Karpas-422 (cell line): ENCODE measurements at regions not wholly inside any gene's neighbourhood (a gene's known extent, or its start where the extent isn't known, plus 50 kb on each side); places are given as distances from the start of the nearest gene placed in this dataset.

Experiments used
- DNase-seq: peaks from one replicate; pipeline ENCODE4 v3.0.0-alpha.2; 2015
- H2AFZ ChIP-seq: fragments of 200-600 bp; sonication (generic); 2 replicates; pipeline ENCODE4 v1.6.1; 2014; ENCODE audit warnings: antibody characterized with exemption, low read length, mixed read lengths
- H3K27ac ChIP-seq: fragments of 200-600 bp; sonication (generic); 2 replicates; pipeline ENCODE4 v1.5.1; 2014; ENCODE audit warnings: mild to moderate bottlenecking, low read length, moderate library complexity
- H3K27me3 ChIP-seq: fragments of 200-600 bp; sonication (generic); 2 replicates; pipeline ENCODE4 v1.6.1; 2014; ENCODE audit warnings: low read length, mixed read lengths
- H3K36me3 ChIP-seq: fragments of 200-600 bp; sonication (generic); 2 replicates; pipeline ENCODE4 v1.6.1; 2014; ENCODE audit warnings: low read length, mixed read lengths; ENCODE audit not compliant: insufficient read depth
- H3K4me1 ChIP-seq: fragments of 200-600 bp; sonication (generic); 2 replicates; pipeline ENCODE4 v1.6.1; 2014; ENCODE audit warnings: mild to moderate bottlenecking, low read length, mixed read lengths
- H3K4me2 ChIP-seq: fragments of 200-600 bp; sonication (generic); 2 replicates; pipeline ENCODE4 v1.6.1; 2014; ENCODE audit warnings: low read length, low read depth, mild to moderate bottlenecking; ENCODE audit not compliant: poor library complexity, severe bottlenecking
- H3K4me3 ChIP-seq: fragments of 200-600 bp; sonication (generic); 2 replicates; pipeline ENCODE4 v1.5.1; 2014; ENCODE audit warnings: mild to moderate bottlenecking, antibody characterized with exemption, low read length, mixed read lengths
- H3K79me2 ChIP-seq: fragments of 200-600 bp; sonication (generic); 2 replicates; pipeline ENCODE4 v1.6.1; 2014; ENCODE audit warnings: mild to moderate bottlenecking, low read length, mixed read lengths
- H3K9ac ChIP-seq: fragments of 200-600 bp; sonication (generic); 2 replicates; pipeline ENCODE4 v1.6.0; 2014; ENCODE audit warnings: low read length
- H3K9me2 ChIP-seq: fragments of 200-600 bp; sonication (generic), shearing (Covaris generic); replicated peaks from 2 replicates; pipeline ENCODE4 v1.6.0; 2014; ENCODE audit warnings: mild to moderate bottlenecking, low read length, moderate library complexity; ENCODE audit not compliant: insufficient read depth
- H3K9me3 ChIP-seq: fragments of 300-700, 200-600 bp; sonication (generic); 2 replicates; pipeline ENCODE4 v1.6.1; 2014; ENCODE audit warnings: low read length, mixed read lengths
- H4K20me1 ChIP-seq: fragments of 200-600 bp; sonication (generic); 2 replicates; pipeline ENCODE4 v1.6.1; 2014; ENCODE audit warnings: mild to moderate bottlenecking, antibody characterized with exemption, low read length, low read depth; ENCODE audit not compliant: insufficient read depth

GRCh38 chr4:19689511-19689910, 562.2 kb upstream of the SLIT2 start:
- Histone ChIP-seq H3K79me2 (no peaks in the 10 kb centered on the region), H4K20me1 (no peaks in the 10 kb centered on the region), H3K4me1 (no peaks in the 10 kb centered on the region), H2AFZ (no peak overlapping the region), H3K9me2 (no peaks in the 10 kb centered on the region), H3K4me2 (no peak overlapping the region), H3K27ac (no peak overlapping the region), H3K9ac (no peak overlapping the region), H3K4me3 (no peak overlapping the region), H3K27me3 (no peaks in the 10 kb centered on the region), H3K36me3 (no peaks in the 10 kb centered on the region), H3K9me3 (peaks cover 29% of the 10 kb centered on the region)
- no peak for DNase-seq

- no peaks in the 10 kb centered on the region for H3K79me2 ChIP-seq
- H3K36me3 ChIP-seq: no peaks in the 10 kb centered on the region
- H3K4me1 ChIP-seq: no peaks in the 10 kb centered on the region
- no peak for DNase-seq
- no peaks in the 10 kb centered on the region for H3K27me3 ChIP-seq
- H3K9me3 ChIP-seq: peaks cover 35% of the 10 kb centered on the region
- H3K9ac ChIP-seq: no peak overlapping the region
- H3K27ac ChIP-seq: no peak overlapping the region
- no peak overlapping the region for H3K4me2 ChIP-seq
- H4K20me1 ChIP-seq: no peaks in the 10 kb centered on the region
- H3K9me2 ChIP-seq: no peaks in the 10 kb centered on the region
- H2AFZ ChIP-seq: no peak overlapping the region
- no peak overlapping the region for H3K4me3 ChIP-seq
Observed at GRCh38 chr4:19686456-19686855, 565.2 kb upstream of the SLIT2 start.

- H3K9me2 ChIP-seq: no peaks in the 10 kb centered on the region
- peaks cover 26% of the 10 kb centered on the region for H3K9me3 ChIP-seq
- no peak overlapping the region for H3K9ac ChIP-seq
- no peaks in the 10 kb centered on the region for H3K79me2 ChIP-seq
- no peak overlapping the region for H2AFZ ChIP-seq
- H3K4me2 ChIP-seq: no peak overlapping the region
- no peaks in the 10 kb centered on the region for H4K20me1 ChIP-seq
- no peak for DNase-seq
- H3K27ac ChIP-seq: no peak overlapping the region
- no peaks in the 10 kb centered on the region for H3K4me1 ChIP-seq
- H3K36me3 ChIP-seq: no peaks in the 10 kb centered on the region
- no peak overlapping the region for H3K4me3 ChIP-seq
- no peaks in the 10 kb centered on the region for H3K27me3 ChIP-seq
Observed at GRCh38 chr4:19684084-19684483, 567.6 kb upstream of the SLIT2 start.

- no peaks in the 10 kb centered on the region for H3K79me2 ChIP-seq
- H3K27ac ChIP-seq: no peak overlapping the region
- no peak overlapping the region for H2AFZ ChIP-seq
- no peak overlapping the region for H3K4me2 ChIP-seq
- no peak overlapping the region for H3K9ac ChIP-seq
- no peaks in the 10 kb centered on the region for H4K20me1 ChIP-seq
- no peak overlapping the region for H3K4me3 ChIP-seq
- no peaks in the 10 kb centered on the region for H3K36me3 ChIP-seq
- no peaks in the 10 kb centered on the region for H3K27me3 ChIP-seq
- peaks cover 29% of the 10 kb centered on the region for H3K9me3 ChIP-seq
- DNase-seq: no peak
- no peaks in the 10 kb centered on the region for H3K9me2 ChIP-seq
- H3K4me1 ChIP-seq: no peaks in the 10 kb centered on the region
Observed at GRCh38 chr4:19683426-19683825, 568.3 kb upstream of the SLIT2 start.

GRCh38 chr4:19677211-19677610, 574.5 kb upstream of the SLIT2 start:
- H3K9ac ChIP-seq: no peak overlapping the region
- no peak overlapping the region for H3K4me3 ChIP-seq
- no peaks in the 10 kb centered on the region for H4K20me1 ChIP-seq
- no peak overlapping the region for H3K27ac ChIP-seq
- no peaks in the 10 kb centered on the region for H3K36me3 ChIP-seq
- DNase-seq: no peak
- no peaks in the 10 kb centered on the region for H3K4me1 ChIP-seq
- H3K9me3 ChIP-seq: peaks cover 15% of the 10 kb centered on the region
- H3K9me2 ChIP-seq: no peaks in the 10 kb centered on the region
- H3K4me2 ChIP-seq: no peak overlapping the region
- H3K79me2 ChIP-seq: no peaks in the 10 kb centered on the region
- H2AFZ ChIP-seq: no peak overlapping the region
- H3K27me3 ChIP-seq: no peaks in the 10 kb centered on the region

GRCh38 chr4:19675172-19675811, 576.4 kb upstream of the SLIT2 start:
- Histone ChIP-seq H3K9me3 (peaks cover 11% of the 10 kb centered on the region), H3K36me3 (no peaks in the 10 kb centered on the region), H3K4me1 (no peaks in the 10 kb centered on the region), H3K79me2 (no peaks in the 10 kb centered on the region), H3K4me2 (no peak overlapping the region), H2AFZ (no peak overlapping the region), H3K4me3 (no peak overlapping the region), H3K9me2 (no peaks in the 10 kb centered on the region), H3K27me3 (no peaks in the 10 kb centered on the region), H3K27ac (no peak overlapping the region), H3K9ac (no peak overlapping the region), H4K20me1 (no peaks in the 10 kb centered on the region)
- DNase-seq: no peak

- H3K4me3 ChIP-seq: no peak overlapping the region
- no peak overlapping the region for H3K9ac ChIP-seq
- H3K4me2 ChIP-seq: no peak overlapping the region
- no peak overlapping the region for H2AFZ ChIP-seq
- H3K4me1 ChIP-seq: no peaks in the 10 kb centered on the region
- no peaks in the 10 kb centered on the region for H3K36me3 ChIP-seq
- peaks cover 17% of the 10 kb centered on the region for H3K9me3 ChIP-seq
- H3K79me2 ChIP-seq: no peaks in the 10 kb centered on the region
- no peak overlapping the region for H3K27ac ChIP-seq
- H3K27me3 ChIP-seq: no peaks in the 10 kb centered on the region
- DNase-seq: no peak
- no peaks in the 10 kb centered on the region for H3K9me2 ChIP-seq
- no peaks in the 10 kb centered on the region for H4K20me1 ChIP-seq
Observed at GRCh38 chr4:19659101-19659500, 592.6 kb upstream of the SLIT2 start.

GRCh38 chr4:19657856-19658255, 593.8 kb upstream of the SLIT2 start:
- Histone ChIP-seq H3K9me2 (no peaks in the 10 kb centered on the region), H3K79me2 (no peaks in the 10 kb centered on the region), H3K36me3 (no peaks in the 10 kb centered on the region), H4K20me1 (no peaks in the 10 kb centered on the region), H2AFZ (no peak overlapping the region), H3K4me3 (no peak overlapping the region), H3K27me3 (no peaks in the 10 kb centered on the region), H3K27ac (no peak overlapping the region), H3K9me3 (peaks cover 13% of the 10 kb centered on the region), H3K4me2 (no peak overlapping the region), H3K9ac (no peak overlapping the region), H3K4me1 (no peaks in the 10 kb centered on the region)
- no peak for DNase-seq

- no peak overlapping the region for H2AFZ ChIP-seq
- H3K27me3 ChIP-seq: no peaks in the 10 kb centered on the region
- no peak overlapping the region for H3K4me2 ChIP-seq
- no peak overlapping the region for H3K4me3 ChIP-seq
- no peaks in the 10 kb centered on the region for H3K79me2 ChIP-seq
- no peak for DNase-seq
- no peaks in the 10 kb centered on the region for H3K4me1 ChIP-seq
- no peak overlapping the region for H3K27ac ChIP-seq
- H4K20me1 ChIP-seq: no peaks in the 10 kb centered on the region
- H3K9me2 ChIP-seq: no peaks in the 10 kb centered on the region
- no peak overlapping the region for H3K9ac ChIP-seq
- peaks cover 13% of the 10 kb centered on the region for H3K9me3 ChIP-seq
- no peaks in the 10 kb centered on the region for H3K36me3 ChIP-seq
Observed at GRCh38 chr4:19655666-19656065, 596.0 kb upstream of the SLIT2 start.
